ENCODE measurements at regions not wholly inside any gene's neighbourhood (a gene's known extent, or its start where the extent isn't known, plus 50 kb on each side); places are given as distances from the start of the nearest gene placed in this dataset.
"Not testable (repeated sequence)": the region's sequence is repeated elsewhere in the genome, so short reads cannot be mapped to it uniquely, and the experiment has no call there.

DNA sequence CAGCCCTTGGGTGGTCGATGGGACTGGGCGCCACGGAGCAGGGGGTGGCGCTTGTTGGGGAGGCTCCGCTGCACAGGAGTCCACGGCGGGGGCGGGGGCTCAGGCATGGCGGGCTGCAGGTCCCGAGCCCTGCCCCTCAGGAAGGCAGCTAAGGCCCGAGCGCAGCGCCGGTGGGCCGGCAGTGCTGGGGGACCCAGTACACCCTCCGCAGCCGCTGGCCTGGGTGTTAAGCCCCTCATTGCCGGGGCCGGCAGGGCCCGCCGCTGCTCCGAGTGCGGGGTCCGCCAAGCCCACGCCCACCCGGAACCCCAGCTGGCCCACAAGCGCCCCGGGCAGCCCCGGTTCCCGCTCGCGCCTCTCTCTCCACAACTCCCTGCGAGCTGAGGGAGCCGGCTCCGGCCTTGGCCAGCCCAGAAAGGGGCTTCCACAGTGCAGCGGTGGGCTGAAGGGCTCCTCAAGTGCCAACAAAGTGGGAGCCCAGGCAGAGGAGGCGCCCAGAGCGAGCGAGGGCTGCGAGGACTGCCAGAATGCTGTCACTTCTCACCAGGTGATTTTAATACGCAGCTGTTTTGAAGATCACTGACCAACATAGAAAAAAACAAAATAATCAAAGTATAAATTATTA, 66.1 kb upstream of the NDST4 start:
- H3K36me3 ChIP-seq (replicated peaks); H3K27me3 ChIP-seq (ENCODE audit: low read depth); H3K9me3 ChIP-seq; DNase-seq (ENCODE audit: low spot score in 2 of 2); H3K4me3 ChIP-seq; H3K4me1 ChIP-seq; in situ Hi-C loops (cut with MboI; ENCODE audit: low sequenced_read_pairs): not testable (repeated sequence)

DNA sequence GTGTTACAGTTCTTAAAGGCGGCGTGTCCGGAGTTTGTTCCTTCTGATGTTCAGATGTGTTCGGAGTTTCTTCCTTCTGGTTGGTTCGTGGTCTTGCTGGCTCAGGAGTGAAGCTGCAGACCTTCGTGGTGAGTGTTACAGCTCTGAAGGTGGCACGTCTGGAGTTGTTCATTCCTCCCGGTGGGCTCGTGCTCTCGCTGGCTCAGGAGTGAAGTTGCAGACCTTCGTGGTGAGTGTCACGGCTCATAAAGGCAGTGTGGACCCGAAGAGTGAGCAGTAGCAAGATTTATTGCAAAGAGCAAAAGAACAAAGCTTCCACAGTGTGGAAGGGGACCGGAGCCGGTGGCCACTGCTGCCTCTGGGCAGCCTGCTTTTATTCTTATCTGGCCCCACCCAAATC, 65.3 kb upstream of the NDST4 start:
- H3K4me1 ChIP-seq; DNase-seq (ENCODE audit: low spot score in 2 of 2); H3K27me3 ChIP-seq (ENCODE audit: low read depth); H3K4me3 ChIP-seq; in situ Hi-C loops (cut with MboI; ENCODE audit: low sequenced_read_pairs); H3K9me3 ChIP-seq; H3K36me3 ChIP-seq (replicated peaks): not testable (repeated sequence)

DNA sequence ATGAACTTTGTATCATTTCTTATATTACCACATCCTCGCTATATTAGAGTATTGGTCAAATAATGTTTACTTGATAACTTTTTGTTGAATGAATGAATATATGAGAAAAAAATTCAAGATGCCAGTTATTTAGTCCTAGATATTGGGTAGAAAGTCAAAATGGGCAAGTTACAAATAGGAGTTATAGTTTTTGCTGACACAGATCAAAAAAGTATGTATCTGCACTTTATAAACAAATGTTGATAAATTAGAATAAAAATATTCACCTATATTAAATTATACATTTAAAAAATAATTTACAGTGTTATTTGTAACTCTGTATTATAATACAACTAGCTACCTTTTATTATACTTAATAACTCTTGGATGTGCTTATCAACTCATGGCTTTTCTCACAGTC, 57.8 kb upstream of the NDST4 start:
- Histone ChIP-seq H3K4me1 (no peaks in the 10 kb centered on the region), H3K27me3 (ENCODE audit: low read depth) (no peaks in the 10 kb centered on the region), H3K4me3 (no peak overlapping the region), H3K36me3 (replicated peaks) (no peaks in the 10 kb centered on the region), H3K9me3 (0 out of 2 replicates have a peak, but pooled peaks cover 2% of the 10 kb centered on the region)
- DNase-seq (ENCODE audit: low spot score in 2 of 2): no peak
- in situ Hi-C loops (cut with MboI; ENCODE audit: low sequenced_read_pairs): no loop called here

DNA sequence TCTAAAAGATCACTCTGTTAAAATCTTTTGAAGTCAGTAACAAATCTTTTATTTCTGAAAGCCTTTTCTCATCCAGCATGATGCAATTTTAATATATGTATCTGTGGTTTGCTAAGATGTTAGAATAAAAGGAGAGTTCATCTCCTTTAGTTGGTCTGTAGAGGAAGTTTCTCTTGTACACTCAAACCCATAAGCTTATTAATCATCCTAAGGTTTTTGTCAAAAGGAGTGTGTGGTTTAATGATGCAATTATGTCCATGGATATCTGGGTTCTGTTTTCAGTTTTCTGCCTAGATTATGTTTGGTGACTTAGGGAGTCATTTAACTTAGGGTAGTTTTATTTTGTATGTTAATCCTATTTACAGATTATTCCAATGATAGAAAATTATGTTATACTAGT, 52.1 kb upstream of the NDST4 start:
- Histone ChIP-seq H3K27me3 (ENCODE audit: low read depth) (no peaks in the 10 kb centered on the region), H3K9me3 (no peaks in the 10 kb centered on the region), H3K4me1 (no peaks in the 10 kb centered on the region), H3K36me3 (replicated peaks) (no peaks in the 10 kb centered on the region), H3K4me3 (no peak overlapping the region)
- DNase-seq (ENCODE audit: low spot score in 2 of 2): no peak
- in situ Hi-C loops (cut with MboI; ENCODE audit: low sequenced_read_pairs): no loop called here
